OCI-LY7 (cell line): ENCODE measurements at regions not wholly inside any gene's neighbourhood (a gene's known extent, or its start where the extent isn't known, plus 50 kb on each side); places are given as distances from the start of the nearest gene placed in this dataset.

Experiments
- BruUV-seq: library from RNA; stranded (reverse); fragments of 400-500 nt; replicated peaks from 2 replicates; lab custom pipeline; 2021; lab: Mats Ljungman, UMichigan
- CTCF ChIA-PET: fragments of 300-600 bp; sonication (Branson Sonifier 250); formaldehyde crosslinking; loops from one replicate; lab custom pipeline; 2022; ENCODE audit warnings: antibody characterized with exemption; ENCODE audit not compliant: unreplicated experiment; lab: Charles Lee
- POLR2A ChIA-PET: fragments of 300-600 bp; sonication (Branson Sonifier 250); formaldehyde crosslinking; loops from one replicate; lab custom pipeline; 2022; ENCODE audit warnings: antibody characterized with exemption; lab: Charles Lee
- DNase-seq: peaks from one replicate; pipeline ENCODE4 v3.0.0-alpha.2; 2015; ENCODE audit warnings: low spot score
- H2AFZ ChIP-seq: fragments of 200-600 bp; sonication (generic), shearing (Covaris generic); 2 replicates; pipeline ENCODE4 v1.6.1; 2014; ENCODE audit warnings: mild to moderate bottlenecking, antibody characterized with exemption, low read length, moderate library complexity
- H3K27ac ChIP-seq: fragments of 200-600 bp; sonication (generic); 2 replicates; pipeline ENCODE4 v1.5.1; 2014; ENCODE audit warnings: mixed run types, low read depth, mild to moderate bottlenecking, moderate library complexity, low read length, inconsistent platforms; ENCODE audit not compliant: poor library complexity, severe bottlenecking
- H3K36me3 ChIP-seq: fragments of 200-600 bp; sonication (generic); 2 replicates; pipeline ENCODE4 v1.6.1; 2014; ENCODE audit warnings: mild to moderate bottlenecking, antibody characterized with exemption, low read length, moderate library complexity, mixed read lengths; ENCODE audit not compliant: insufficient read depth
- H3K4me1 ChIP-seq: fragments of 200-600 bp; sonication (generic); 2 replicates; pipeline ENCODE4 v1.5.1; 2014; ENCODE audit warnings: mild to moderate bottlenecking, low read length; ENCODE audit not compliant: insufficient read depth, poor library complexity, severe bottlenecking
- H3K4me2 ChIP-seq: fragments of 200-600 bp; sonication (generic); 2 replicates; pipeline ENCODE4 v1.6.1; 2014; ENCODE audit warnings: mild to moderate bottlenecking, low read length
- H3K4me3 ChIP-seq: fragments of 200-600 bp; sonication (generic); 2 replicates; pipeline ENCODE4 v1.5.1; 2014; ENCODE audit warnings: mild to moderate bottlenecking, low read depth, low read length; ENCODE audit not compliant: poor library complexity, severe bottlenecking
- H3K79me2 ChIP-seq: fragments of 200-600 bp; sonication (generic); 2 replicates; pipeline ENCODE4 v1.6.1; 2016; ENCODE audit warnings: low read depth, mild to moderate bottlenecking, low read length, moderate library complexity, mixed read lengths; ENCODE audit not compliant: insufficient read depth
- H3K9me2 ChIP-seq: fragments of 200-600 bp; sonication (generic); 2 replicates; pipeline ENCODE4 v1.6.1; 2016; ENCODE audit warnings: mild to moderate bottlenecking, low read length, mixed read lengths; ENCODE audit not compliant: insufficient read depth
- H3K9me3 ChIP-seq: fragments of 200-600 bp; sonication (generic); 2 replicates; pipeline ENCODE4 v1.6.1; 2014; ENCODE audit warnings: mild to moderate bottlenecking, mixed run types, low read length, mixed read lengths
- H4K20me1 ChIP-seq: fragments of 200-600 bp; sonication (generic); 2 replicates; pipeline ENCODE4 v1.6.1; 2014; ENCODE audit warnings: mild to moderate bottlenecking, antibody characterized with exemption, low read length, moderate library complexity, mixed read lengths; ENCODE audit not compliant: insufficient read depth
- CTCF ChIP-seq: fragments of 200-600 bp; sonication (generic); conservative IDR thresholded peaks from 2 replicates; pipeline ENCODE4 v1.5.1; 2014; ENCODE audit warnings: mild to moderate bottlenecking, antibody characterized with exemption, low read length, moderate library complexity, mixed read lengths
- EZH2phosphoT487 ChIP-seq: fragments of 200-600 bp; sonication (generic); IDR thresholded peaks from 2 replicates; pipeline ENCODE4 v1.6.1; 2018; ENCODE audit warnings: low read depth, borderline replicate concordance, mild to moderate bottlenecking, mixed run types, antibody characterized with exemption, low read length, moderate library complexity, mixed read lengths
- intact Hi-C: fragments of 100-400 bp; cut with micrococcal nuclease; formaldehyde crosslinking; loops from one replicate; pipeline ENCODE4 v1.10.0; 2022; ENCODE audit not compliant: unreplicated experiment

DNA sequence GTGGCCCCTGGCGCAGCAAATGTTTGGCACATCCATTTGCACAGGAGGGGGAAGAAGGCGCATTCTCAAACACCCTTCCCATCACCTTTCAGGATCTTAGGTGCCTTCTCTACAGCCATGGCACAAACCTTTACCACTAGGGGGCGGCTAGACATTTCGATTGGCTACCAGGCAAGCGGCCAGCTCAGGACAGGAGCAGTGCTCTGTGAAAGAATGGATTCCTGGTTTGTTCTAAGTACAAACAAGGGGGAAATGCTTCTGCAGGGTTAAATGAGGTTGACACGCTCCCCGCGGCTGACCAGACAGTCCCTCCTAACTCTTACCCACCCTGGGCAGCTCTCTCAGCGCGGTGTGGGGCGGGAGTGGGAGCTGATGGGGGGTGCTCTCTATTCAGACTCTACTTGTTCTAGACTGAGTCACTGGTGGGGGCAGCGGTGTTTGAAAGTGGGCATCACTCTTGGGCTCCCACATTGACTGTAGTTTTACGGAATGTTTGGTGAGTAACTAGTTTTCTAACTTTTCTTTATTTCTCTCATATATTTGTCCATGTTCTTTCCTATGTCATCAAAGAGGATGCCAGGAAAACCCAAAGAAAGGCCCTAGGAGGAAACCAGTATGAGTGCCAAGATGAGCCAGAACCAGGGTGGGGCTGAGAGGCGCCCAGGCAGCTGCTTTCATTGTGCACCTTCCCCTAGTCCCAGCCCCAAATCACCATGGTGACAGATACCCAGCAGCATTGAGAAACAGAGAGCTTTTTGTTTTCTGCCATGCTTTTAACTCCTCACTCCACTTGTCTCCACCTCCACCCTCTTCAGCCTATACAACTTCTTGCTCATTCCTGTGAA is 61.4 kb upstream of the GPR158 start:
- Histone ChIP-seq H3K4me1 (no peaks in the 10 kb centered on the region), H3K9me2 (no peaks in the 10 kb centered on the region), H3K4me3 (no peak overlapping the region), H3K36me3 (no peaks in the 10 kb centered on the region), H3K79me2 (no peaks in the 10 kb centered on the region), H3K27ac (no peak overlapping the region), H3K9me3 (no peaks in the 10 kb centered on the region), H3K4me2 (no peak overlapping the region), H4K20me1 (no peaks in the 10 kb centered on the region), H2AFZ (no peak overlapping the region)
- POLR2A ChIA-PET, result interaction anchor here (0.6 kb wide), 1 partner anchor 23 kb away, joined by 3 read pairs; no protein-coding TSS in a partner anchor
- TF ChIP-seq CTCF (peak; percentile 78), EZH2phosphoT487 (no peak)
- no TSS peak for BruUV-seq
- CTCF ChIA-PET, result no interaction called here
- intact Hi-C loops, result loop anchor here (10.0 kb wide), 1 partner anchor 111 kb away; no protein-coding TSS in a partner anchor
- DNase-seq, result peak; percentile 55

- Histone ChIP-seq H3K4me1 (no peaks in the 10 kb centered on the region), H4K20me1 (no peaks in the 10 kb centered on the region), H3K36me3 (no peaks in the 10 kb centered on the region), H3K27ac (no peak overlapping the region), H2AFZ (no peak overlapping the region), H3K4me2 (no peak overlapping the region), H3K9me3 (no peaks in the 10 kb centered on the region), H3K4me3 (no peak overlapping the region), H3K79me2 (no peaks in the 10 kb centered on the region), H3K9me2 (no peaks in the 10 kb centered on the region)
- no TSS peak for BruUV-seq
- ChIA-PET CTCF (no interaction called here), POLR2A (interaction anchor here (0.6 kb wide), 1 partner anchor 22 kb away, joined by 3 read pairs; no protein-coding TSS in a partner anchor)
- DNase-seq, result no peak
- TF ChIP-seq CTCF (no peak), EZH2phosphoT487 (no peak)
- intact Hi-C loops, result loop anchor here (10.0 kb wide), 1 partner anchor 111 kb away; no protein-coding TSS in a partner anchor
Measured at GRCh38 chr10:25114036-25114411, 60.8 kb upstream of the GPR158 start.

DNA sequence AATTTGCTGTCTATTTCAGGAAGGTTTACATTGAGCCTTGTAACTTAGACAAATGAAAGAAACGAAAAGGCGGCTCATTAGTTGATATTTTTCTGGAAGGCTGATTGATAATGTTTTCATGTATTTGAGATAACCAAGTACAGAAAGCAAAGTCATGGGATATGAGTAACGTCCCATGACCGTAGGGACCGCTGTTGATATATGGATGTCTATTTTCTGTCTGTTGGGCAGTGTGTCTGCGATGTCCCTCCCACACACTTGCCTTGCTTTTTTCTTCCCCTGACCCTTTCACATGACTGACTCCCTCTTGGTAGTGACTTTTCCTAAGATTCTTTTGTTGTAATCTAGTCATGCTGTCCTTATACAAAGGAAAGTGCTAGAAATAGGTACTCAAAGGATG is 57.0 kb upstream of the GPR158 start:
- H3K4me2 ChIP-seq, result no peak overlapping the region
- H4K20me1 ChIP-seq, result no peaks in the 10 kb centered on the region
- H2AFZ ChIP-seq, result no peak overlapping the region
- no peak overlapping the region for H3K4me3 ChIP-seq
- H3K27ac ChIP-seq, result no peak overlapping the region
- DNase-seq, result no peak
- CTCF ChIA-PET, result no interaction called here
- no peaks in the 10 kb centered on the region for H3K9me3 ChIP-seq
- POLR2A ChIA-PET, result interaction anchor here (1.5 kb wide), 1 partner anchor 11 kb away, joined by 3 read pairs; no protein-coding TSS in a partner anchor
- no peaks in the 10 kb centered on the region for H3K79me2 ChIP-seq
- H3K9me2 ChIP-seq, result no peaks in the 10 kb centered on the region
- H3K4me1 ChIP-seq, result no peaks in the 10 kb centered on the region
- intact Hi-C loops, result loop anchor here (10.0 kb wide), 1 partner anchor 107 kb away; no protein-coding TSS in a partner anchor
- no TSS peak for BruUV-seq
- no peaks in the 10 kb centered on the region for H3K36me3 ChIP-seq
- no peak for TF ChIP-seq EZH2phosphoT487
- no peak for TF ChIP-seq CTCF
